Daoy (cell line): ENCODE measurements at regions not wholly inside any gene's neighbourhood (a gene's known extent, or its start where the extent isn't known, plus 50 kb on each side); places are given as distances from the start of the nearest gene placed in this dataset.
"Not testable (repeated sequence)": the region's sequence is repeated elsewhere in the genome, so short reads cannot be mapped to it uniquely, and the experiment has no call there.

Source experiments
- DNase-seq: peaks from one replicate; pipeline ENCODE4 v3.0.0-alpha.2; 2015; ENCODE audit warnings: low read depth

- peak; percentile 41 for DNase-seq
These were observed 52.3 kb upstream of the ZNF33B start for GRCh38 chr10:42690449-42691360.

- peak; percentile 84 for DNase-seq
These were observed 53.2 kb upstream of the ZNF33B start for GRCh38 chr10:42691361-42692120.

- no peak for DNase-seq
These were observed 59.6 kb upstream of the ZNF33B start for GRCh38 chr10:42697926-42698325.

- DNase-seq, result no peak
These were observed 68.9 kb upstream of the ZNF33B start for GRCh38 chr10:42707234-42707633.

GRCh38 chr10:42719339-42719738 lies 63.3 kb upstream of the BMS1 start:
- DNase-seq, result not testable (repeated sequence)

- no peak for DNase-seq
These were observed 60.0 kb upstream of the BMS1 start for GRCh38 chr10:42722575-42722974.

GRCh38 chr10:42723549-42723948 lies 59.0 kb upstream of the BMS1 start:
- DNase-seq, result not testable (repeated sequence)

GRCh38 chr10:42724660-42725059 lies 57.9 kb upstream of the BMS1 start:
- not testable (repeated sequence) for DNase-seq

- DNase-seq, result no peak
These were observed 50.3 kb upstream of the BMS1 start for GRCh38 chr10:42732266-42732665.
